Liver (tissue), 8 donors: ENCODE measurements at regions not wholly inside any gene's neighbourhood (a gene's known extent, or its start where the extent isn't known, plus 50 kb on each side); places are given as distances from the start of the nearest gene placed in this dataset.

ENCODE experiments used
- DNase-seq: peaks from one replicate; pipeline ENCODE4 v3.0.0-alpha.2; 2017; ENCODE audit warnings: low spot score
- H3K27ac ChIP-seq, 2 donors: one replicate each; pipeline ENCODE4 v1.7.0; 2013; ENCODE audit warnings: inconsistent platforms in 2 of 2, low read length in 2 of 2, control low read depth in 1 of 2, low read depth in 1 of 2, mild to moderate bottlenecking in 1 of 2
- H3K27me3 ChIP-seq, 4 donors: one replicate each; pipeline versions ENCODE4 v1.6.1 to v1.7.0; 2013; ENCODE audit warnings: low read length in 3 of 4, inconsistent platforms in 1 of 4, mild to moderate bottlenecking in 1 of 4, moderate library complexity in 1 of 4; ENCODE audit not compliant: control insufficient read depth in 4 of 4, insufficient read depth in 4 of 4
- H3K36me3 ChIP-seq, 4 donors: one replicate each; pipeline versions ENCODE4 v1.6.1 to v1.7.0; 2013; ENCODE audit warnings: low read length in 3 of 4, mild to moderate bottlenecking in 3 of 4, low read depth in 1 of 4, moderate library complexity in 1 of 4; ENCODE audit not compliant: control insufficient read depth in 4 of 4, insufficient read depth in 3 of 4
- H3K4me1 ChIP-seq, 4 donors: one replicate each; pipeline versions ENCODE4 v1.6.1 to v1.7.0; 2013; ENCODE audit warnings: low read length in 3 of 4, mild to moderate bottlenecking in 3 of 4, moderate library complexity in 1 of 4; ENCODE audit not compliant: control insufficient read depth in 4 of 4, insufficient read depth in 4 of 4
- H3K4me3 ChIP-seq, 3 donors: one replicate each; pipeline versions ENCODE4 v1.6.1 to v1.7.0; 2013; ENCODE audit warnings: low read length in 3 of 3, control low read depth in 1 of 3, low read depth in 1 of 3, mild to moderate bottlenecking in 1 of 3
- H3K9ac ChIP-seq, 2 donors: one replicate each; pipeline ENCODE4 v1.7.0; 2013; ENCODE audit warnings: low read length in 2 of 2, mild to moderate bottlenecking in 2 of 2, moderate library complexity in 2 of 2, control low read depth in 1 of 2, low read depth in 1 of 2
- H3K9me3 ChIP-seq, 4 donors: one replicate each; pipeline versions ENCODE4 v1.6.1 to v1.7.0; 2013; ENCODE audit warnings: low read length in 3 of 4; ENCODE audit not compliant: control insufficient read depth in 4 of 4
- CTCF ChIP-seq: fragments of 150-350 bp; IDR thresholded peaks from 2 replicates; pipeline ENCODE4 v1.5.1; 2017; ENCODE audit warnings: improper control_type of control experiment, low read depth, low read length; ENCODE audit not compliant: missing input control
- EGR1 ChIP-seq, 2 donors: IDR thresholded peaks; 2 replicates each; pipeline ENCODE4 v1.6.1; 2016 to 2018; ENCODE audit warnings: antibody characterized with exemption in 2 of 2, low read depth in 2 of 2
- FOXA1 ChIP-seq: IDR thresholded peaks from 2 replicates; pipeline ENCODE4 v1.6.1; 2016; ENCODE audit warnings: antibody characterized with exemption
- FOXA2 ChIP-seq: IDR thresholded peaks from 2 replicates; pipeline ENCODE4 v1.6.1; 2016; ENCODE audit warnings: antibody characterized with exemption
- RXRA ChIP-seq, 2 donors: IDR thresholded peaks; 2 replicates each; pipeline ENCODE4 v1.6.1; 2017 to 2018; ENCODE audit warnings: antibody characterized with exemption in 2 of 2, mild to moderate bottlenecking in 1 of 2
- YY1 ChIP-seq: IDR thresholded peaks from 2 replicates; pipeline ENCODE4 v1.6.1; 2016; ENCODE audit warnings: antibody characterized with exemption, mild to moderate bottlenecking
- ZBTB33 ChIP-seq: IDR thresholded peaks from 2 replicates; pipeline ENCODE4 v1.6.1; 2016; ENCODE audit warnings: antibody characterized with exemption
- WGBS: extraction: QIAGEN DNeasy Blood & Tissue Kit; methylation state at CpG from one replicate; pipeline ENCODE4 v1.1.7; 2013; 5-methylcytosine and 5-hydroxymethylcytosine counted together
- TF ChIP-seq, protein P1 (sequence below): IDR thresholded peaks from 2 replicates; pipeline ENCODE4 v1.6.1; 2016; ENCODE audit warnings: antibody characterized with exemption, mild to moderate bottlenecking
- TF ChIP-seq, protein P2 (sequence below): IDR thresholded peaks from 2 replicates; pipeline ENCODE4 v1.6.1; 2016; ENCODE audit warnings: antibody characterized with exemption
- donor health status: healthy.
- donor health status: healthy.
- donor health status: healthy.
- donor health status: healthy.
- donor health status: healthy.

DNA sequence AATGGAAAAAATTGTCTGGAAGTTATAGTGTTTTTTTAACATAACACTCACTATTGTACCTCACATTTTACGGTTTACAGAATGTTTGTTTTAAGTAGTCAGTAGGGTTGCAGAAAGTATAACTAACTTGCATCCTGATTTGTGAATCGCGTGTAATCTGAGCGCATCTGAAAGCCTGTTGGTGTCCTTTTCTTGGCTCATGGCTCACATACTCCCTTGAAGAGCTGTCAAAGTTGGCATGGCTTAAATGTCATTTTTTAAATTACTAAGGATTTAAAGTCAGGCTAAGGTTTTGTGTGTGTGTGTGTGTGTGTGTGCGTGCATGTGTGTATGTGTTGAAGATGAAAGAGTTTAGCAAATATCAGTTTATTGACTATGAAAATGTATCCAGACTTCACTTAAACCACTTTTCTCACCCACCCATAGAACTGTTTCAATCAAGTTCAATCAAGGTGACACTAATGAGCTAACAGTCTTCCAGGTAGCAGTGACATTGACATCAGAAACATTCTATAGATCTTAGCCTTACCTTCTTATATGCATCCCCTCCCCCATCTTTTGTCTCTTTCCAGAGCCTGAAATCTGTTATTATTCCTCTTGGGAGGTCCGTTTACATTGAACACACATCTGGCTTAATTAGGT lies 480.4 kb upstream of the SGCG start (continued):
- TF ChIP-seq, protein P1, sequence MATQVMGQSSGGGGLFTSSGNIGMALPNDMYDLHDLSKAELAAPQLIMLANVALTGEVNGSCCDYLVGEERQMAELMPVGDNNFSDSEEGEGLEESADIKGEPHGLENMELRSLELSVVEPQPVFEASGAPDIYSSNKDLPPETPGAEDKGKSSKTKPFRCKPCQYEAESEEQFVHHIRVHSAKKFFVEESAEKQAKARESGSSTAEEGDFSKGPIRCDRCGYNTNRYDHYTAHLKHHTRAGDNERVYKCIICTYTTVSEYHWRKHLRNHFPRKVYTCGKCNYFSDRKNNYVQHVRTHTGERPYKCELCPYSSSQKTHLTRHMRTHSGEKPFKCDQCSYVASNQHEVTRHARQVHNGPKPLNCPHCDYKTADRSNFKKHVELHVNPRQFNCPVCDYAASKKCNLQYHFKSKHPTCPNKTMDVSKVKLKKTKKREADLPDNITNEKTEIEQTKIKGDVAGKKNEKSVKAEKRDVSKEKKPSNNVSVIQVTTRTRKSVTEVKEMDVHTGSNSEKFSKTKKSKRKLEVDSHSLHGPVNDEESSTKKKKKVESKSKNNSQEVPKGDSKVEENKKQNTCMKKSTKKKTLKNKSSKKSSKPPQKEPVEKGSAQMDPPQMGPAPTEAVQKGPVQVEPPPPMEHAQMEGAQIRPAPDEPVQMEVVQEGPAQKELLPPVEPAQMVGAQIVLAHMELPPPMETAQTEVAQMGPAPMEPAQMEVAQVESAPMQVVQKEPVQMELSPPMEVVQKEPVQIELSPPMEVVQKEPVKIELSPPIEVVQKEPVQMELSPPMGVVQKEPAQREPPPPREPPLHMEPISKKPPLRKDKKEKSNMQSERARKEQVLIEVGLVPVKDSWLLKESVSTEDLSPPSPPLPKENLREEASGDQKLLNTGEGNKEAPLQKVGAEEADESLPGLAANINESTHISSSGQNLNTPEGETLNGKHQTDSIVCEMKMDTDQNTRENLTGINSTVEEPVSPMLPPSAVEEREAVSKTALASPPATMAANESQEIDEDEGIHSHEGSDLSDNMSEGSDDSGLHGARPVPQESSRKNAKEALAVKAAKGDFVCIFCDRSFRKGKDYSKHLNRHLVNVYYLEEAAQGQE: no peak
- TF ChIP-seq CTCF: no peak
- TF ChIP-seq, protein P2, sequence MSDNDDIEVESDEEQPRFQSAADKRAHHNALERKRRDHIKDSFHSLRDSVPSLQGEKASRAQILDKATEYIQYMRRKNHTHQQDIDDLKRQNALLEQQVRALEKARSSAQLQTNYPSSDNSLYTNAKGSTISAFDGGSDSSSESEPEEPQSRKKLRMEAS: no peak

- H3K9ac ChIP-seq: no peak overlapping the region
- peaks cover 0 to 5% (median 1%) of the 10 kb centered on the region in 4 donors for H3K9me3 ChIP-seq
- TF ChIP-seq EGR1 (IDR thresholded peaks at IDR 0.05; ENCODE audit: low read depth in 2 of 2) (no peak), FOXA1 (no peak), FOXA2 (no peak), ZBTB33 (no peak), RXRA (IDR thresholded peaks at IDR 0.05) (no peak), YY1 (no peak)
- TF ChIP-seq, protein P2: no peak
- TF ChIP-seq, protein P1: no peak
- no peaks in the 10 kb centered on the region for H3K4me1 ChIP-seq
- WGBS: 74% methylated on average over 9 of the region's 9 CpGs
- H3K4me3 ChIP-seq: no peak overlapping the region
- DNase-seq: no peak
- H3K27ac ChIP-seq: no peak overlapping the region
- H3K36me3 ChIP-seq: no peaks in the 10 kb centered on the region
- no peaks in the 10 kb centered on the region for H3K27me3 ChIP-seq
Measured at GRCh38 chr13:22703601-22704209, 477.1 kb upstream of the SGCG start.
